Type B pancreatic cell (in vitro differentiated cells): ENCODE measurements at regions not wholly inside any gene's neighbourhood (a gene's known extent, or its start where the extent isn't known, plus 50 kb on each side); places are given as distances from the start of the nearest gene placed in this dataset.

ENCODE experiments used
- DNase-seq: peaks from one replicate; pipeline ENCODE4 v3.0.0; 2021; ENCODE audit warnings: mixed read lengths; ENCODE audit not compliant: unreplicated experiment; ENCODE audit errors: extremely low spot score
- H3K27ac Mint-ChIP-seq: 2 replicates; pipeline ENCODE4 v1.8.0; 2021; ENCODE audit warnings: mild to moderate bottlenecking, mixed read lengths
- H3K27me3 Mint-ChIP-seq: 2 replicates; pipeline ENCODE4 v1.8.0; 2021; ENCODE audit warnings: mixed read lengths
- H3K36me3 Mint-ChIP-seq: 2 replicates; pipeline ENCODE4 v1.8.0; 2021; ENCODE audit warnings: mixed read lengths
- H3K4me1 Mint-ChIP-seq: one replicate; pipeline ENCODE4 v1.8.0; 2021; ENCODE audit warnings: mixed read lengths; ENCODE audit not compliant: unreplicated experiment
- H3K4me3 Mint-ChIP-seq: 2 replicates; pipeline ENCODE4 v1.8.0; 2021; ENCODE audit warnings: mild to moderate bottlenecking, mixed read lengths
- H3K9me3 Mint-ChIP-seq: 2 replicates; pipeline ENCODE4 v1.8.0; 2021; ENCODE audit warnings: mixed read lengths
- CTCF ChIP-seq: fragments of 200-600 bp; sonication (generic); conservative IDR thresholded peaks from 2 replicates; pipeline ENCODE4 v1.5.0; 2021; ENCODE audit warnings: antibody characterized with exemption, mild to moderate bottlenecking

- TF ChIP-seq CTCF = no peak
- Mint-ChIP-seq H3K4me1 (peaks cover 22% of the 10 kb centered on the region), H3K36me3 (no peaks in the 10 kb centered on the region), H3K9me3 (peaks cover 5% of the 10 kb centered on the region), H3K27me3 (peaks cover 7% of the 10 kb centered on the region), H3K27ac (no peak overlapping the region), H3K4me3 (no peak overlapping the region)
- DNase-seq = no peak
Measured at GRCh38 chr3:181999314-181999713, 287.6 kb downstream of the SOX2 start.

- Mint-ChIP-seq H3K4me1 (peaks cover 22% of the 10 kb centered on the region), H3K27ac (no peak overlapping the region), H3K4me3 (no peak overlapping the region), H3K36me3 (no peaks in the 10 kb centered on the region), H3K27me3 (peaks cover 7% of the 10 kb centered on the region), H3K9me3 (no peaks in the 10 kb centered on the region)
- no peak for TF ChIP-seq CTCF
- no peak for DNase-seq
Measured at GRCh38 chr3:182000447-182000846, 288.7 kb downstream of the SOX2 start.

GRCh38 chr3:182005219-182005618 lies 293.5 kb downstream of the SOX2 start:
- TF ChIP-seq CTCF = no peak
- H3K4me1 Mint-ChIP-seq = peaks cover 25% of the 10 kb centered on the region
- H3K9me3 Mint-ChIP-seq = no peaks in the 10 kb centered on the region
- no peaks in the 10 kb centered on the region for H3K36me3 Mint-ChIP-seq
- H3K4me3 Mint-ChIP-seq = no peak overlapping the region
- no peak overlapping the region for H3K27ac Mint-ChIP-seq
- DNase-seq = no peak
- peaks cover 7% of the 10 kb centered on the region for H3K27me3 Mint-ChIP-seq

- no peak overlapping the region for H3K4me3 Mint-ChIP-seq
- no peak for TF ChIP-seq CTCF
- H3K36me3 Mint-ChIP-seq = no peaks in the 10 kb centered on the region
- no peak overlapping the region for H3K27ac Mint-ChIP-seq
- DNase-seq = no peak
- H3K27me3 Mint-ChIP-seq = peaks cover 7% of the 10 kb centered on the region
- no peaks in the 10 kb centered on the region for H3K9me3 Mint-ChIP-seq
- H3K4me1 Mint-ChIP-seq = peaks cover 20% of the 10 kb centered on the region
Measured at GRCh38 chr3:182005701-182006100, 294.0 kb downstream of the SOX2 start.

- no peak overlapping the region for H3K27ac Mint-ChIP-seq
- H3K36me3 Mint-ChIP-seq = no peaks in the 10 kb centered on the region
- H3K27me3 Mint-ChIP-seq = peaks cover 7% of the 10 kb centered on the region
- no peak for DNase-seq
- peaks cover 13% of the 10 kb centered on the region for H3K4me1 Mint-ChIP-seq
- no peak overlapping the region for H3K4me3 Mint-ChIP-seq
- TF ChIP-seq CTCF = no peak
- H3K9me3 Mint-ChIP-seq = no peaks in the 10 kb centered on the region
Measured at GRCh38 chr3:182006431-182006830, 294.7 kb downstream of the SOX2 start.

- Mint-ChIP-seq H3K9me3 (no peaks in the 10 kb centered on the region), H3K4me1 (peaks cover 10% of the 10 kb centered on the region), H3K36me3 (no peaks in the 10 kb centered on the region), H3K4me3 (no peak overlapping the region), H3K27ac (no peak overlapping the region), H3K27me3 (peaks cover 4% of the 10 kb centered on the region)
- no peak for DNase-seq
- TF ChIP-seq CTCF = no peak
Measured at GRCh38 chr3:182007441-182007840, 295.7 kb downstream of the SOX2 start.
